Loucy (cell line): ENCODE measurements at regions not wholly inside any gene's neighbourhood (a gene's known extent, or its start where the extent isn't known, plus 50 kb on each side); places are given as distances from the start of the nearest gene placed in this dataset.

Source experiments
- CTCF ChIP-seq: fragments of 200-600 bp; sonication (generic); conservative IDR thresholded peaks from 2 replicates; pipeline ENCODE4 v1.5.1; 2014; ENCODE audit warnings: mild to moderate bottlenecking, antibody characterized with exemption, low read length
- EZH2phosphoT487 ChIP-seq: fragments of 200-600 bp; IDR thresholded peaks from 2 replicates; pipeline ENCODE4 v1.6.1; 2018; ENCODE audit warnings: antibody characterized with exemption, mild to moderate bottlenecking, moderate library complexity, borderline replicate concordance

DNA sequence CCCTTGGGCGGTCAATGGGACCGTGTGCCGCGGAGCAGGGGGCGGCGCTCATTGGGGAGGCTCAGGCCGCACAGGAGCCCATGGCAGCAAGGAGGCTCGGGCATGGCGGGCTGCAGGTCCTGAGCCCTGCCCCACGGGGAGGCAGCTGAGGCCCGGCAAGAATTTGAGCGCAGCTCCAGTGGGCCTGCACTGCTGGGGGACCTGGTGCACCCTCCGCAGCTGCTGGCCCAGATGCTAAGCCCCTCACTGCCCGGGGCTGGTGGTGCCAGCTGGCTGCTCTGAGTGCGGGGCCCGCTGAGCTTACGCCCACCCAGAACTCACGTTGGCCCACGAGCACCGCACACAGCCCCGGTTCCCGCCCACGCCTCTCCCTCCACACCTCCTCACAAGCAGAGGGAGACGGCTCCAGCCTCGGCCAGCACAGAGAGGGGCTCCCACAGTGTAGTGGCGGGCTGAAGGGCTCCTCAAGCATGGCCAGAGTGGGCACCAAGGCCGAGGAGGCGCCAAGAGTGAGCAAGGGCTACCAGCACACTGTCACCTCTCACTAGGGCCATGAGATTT, 141.1 kb upstream of the OR13F1 start:
- TF ChIP-seq EZH2phosphoT487 (no peak), CTCF (no peak)
